COLO829 (cell line): ENCODE measurements at regions not wholly inside any gene's neighbourhood (a gene's known extent, or its start where the extent isn't known, plus 50 kb on each side); places are given as distances from the start of the nearest gene placed in this dataset.
A peak's percentile ranks its signal among the peaks of the same experiment; 100 is the strongest.

ENCODE experiments used
- DNase-seq: peaks from one replicate; pipeline ENCODE4 v3.0.0; 2012; ENCODE audit warnings: low spot score

GRCh38 chr2:30371028-30371689 is 75.9 kb upstream of the LCLAT1 start:
- DNase-seq: no peak

GRCh38 chr2:30371772-30372373 is 75.2 kb upstream of the LCLAT1 start:
- no peak for DNase-seq

GRCh38 chr2:30372826-30373225 is 74.2 kb upstream of the LCLAT1 start:
- DNase-seq: no peak

GRCh38 chr2:30373881-30374302 is 73.2 kb upstream of the LCLAT1 start:
- peak; percentile 44 for DNase-seq

GRCh38 chr2:30374380-30374779 is 72.7 kb upstream of the LCLAT1 start:
- no peak for DNase-seq

- DNase-seq: no peak
These were observed 71.1 kb upstream of the LCLAT1 start for GRCh38 chr2:30375915-30376314.

GRCh38 chr2:30379481-30379880 is 67.6 kb upstream of the LCLAT1 start:
- DNase-seq: no peak

GRCh38 chr2:30380824-30381223 is 66.2 kb upstream of the LCLAT1 start:
- DNase-seq: peak; percentile 92

- DNase-seq: no peak
These were observed 64.8 kb upstream of the LCLAT1 start for GRCh38 chr2:30382162-30382783.

GRCh38 chr2:30382995-30383394 is 64.1 kb upstream of the LCLAT1 start:
- DNase-seq: no peak

GRCh38 chr2:30385327-30385726 is 61.7 kb upstream of the LCLAT1 start:
- DNase-seq: no peak

- no peak for DNase-seq
These were observed 54.9 kb upstream of the LCLAT1 start for GRCh38 chr2:30392097-30392496.

- no peak for DNase-seq
These were observed 53.5 kb upstream of the LCLAT1 start for GRCh38 chr2:30393510-30393909.

GRCh38 chr2:30394096-30394495 is 53.0 kb upstream of the LCLAT1 start:
- no peak for DNase-seq

- DNase-seq: no peak
These were observed 50.4 kb upstream of the LCLAT1 start for GRCh38 chr2:30396436-30397232.
